Stimulated activated CD4-positive, alpha-beta T cell treated with anti-CD3 and anti-CD28 coated beads, Interleukin-2, amount 100 ng/mL, for 48 hours (primary cell): ENCODE measurements at regions not wholly inside any gene's neighbourhood (a gene's known extent, or its start where the extent isn't known, plus 50 kb on each side); places are given as distances from the start of the nearest gene placed in this dataset.
A peak's percentile ranks its signal among the peaks of the same experiment; 100 is the strongest.
"Not testable (repeated sequence)": the region's sequence is repeated elsewhere in the genome, so short reads cannot be mapped to it uniquely, and the experiment has no call there.

Experiments
- DNase-seq, 2 donors: peaks; one replicate each; pipeline ENCODE4 v3.0.0-alpha.2; 2020

DNA sequence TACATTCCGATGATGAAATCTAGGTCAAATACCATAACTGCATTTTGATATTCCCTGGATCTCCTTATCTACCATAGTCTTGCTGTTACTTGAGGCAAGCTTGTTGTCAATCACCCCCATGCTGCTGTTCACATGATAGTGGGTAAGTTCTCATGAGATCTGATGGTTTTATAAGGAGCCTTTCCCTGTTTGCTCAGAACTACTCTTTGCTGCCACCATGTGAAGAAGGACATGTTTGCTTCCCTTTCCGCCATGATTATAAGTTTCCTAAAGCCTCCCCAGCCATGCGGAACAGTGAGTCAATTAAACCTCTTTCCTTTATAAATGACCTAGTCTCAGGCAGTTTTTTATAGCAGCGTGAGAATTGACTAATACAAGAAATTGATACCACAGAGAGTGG is 432.0 kb downstream of the GLUD2 start:
- no peak for DNase-seq

DNA sequence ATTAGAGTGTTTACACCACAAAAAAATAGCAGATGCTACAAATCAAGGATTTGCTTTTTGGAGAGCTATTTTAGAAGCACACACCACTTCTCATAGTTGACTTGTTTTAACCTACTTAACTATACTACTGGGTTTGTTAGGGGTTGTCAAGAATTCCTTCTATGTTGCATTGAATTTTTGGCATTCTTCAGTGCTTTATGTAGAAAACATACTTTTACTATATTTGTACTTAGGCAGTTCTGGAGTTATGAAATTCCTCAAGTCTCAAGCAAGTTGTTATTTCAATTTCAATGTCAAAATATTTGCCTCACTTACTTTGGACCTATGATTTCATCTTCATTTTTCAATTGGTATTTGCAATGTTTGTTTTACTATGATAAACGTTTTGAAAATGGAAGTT is 449.6 kb downstream of the GLUD2 start:
- DNase-seq: no peak

DNA sequence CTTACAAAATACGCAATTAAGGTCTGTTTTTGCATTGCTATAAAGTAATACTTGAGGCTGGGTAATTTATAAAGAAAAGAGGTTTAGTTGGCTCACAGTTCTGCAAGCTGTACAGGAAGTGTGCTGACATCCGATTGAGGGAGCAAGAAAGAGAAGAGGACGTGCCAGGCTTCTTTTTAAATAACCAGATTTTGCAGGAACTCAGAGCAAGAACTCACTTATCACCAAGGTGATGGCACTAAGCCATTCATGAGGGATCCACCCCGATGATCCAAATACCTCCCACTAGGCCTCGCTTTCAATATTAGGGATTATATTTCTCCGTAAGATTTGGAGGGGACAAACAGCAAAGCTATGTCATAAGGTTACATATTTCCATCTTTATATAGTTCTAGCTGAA is 456.7 kb downstream of the GLUD2 start:
- no peak for DNase-seq

DNA sequence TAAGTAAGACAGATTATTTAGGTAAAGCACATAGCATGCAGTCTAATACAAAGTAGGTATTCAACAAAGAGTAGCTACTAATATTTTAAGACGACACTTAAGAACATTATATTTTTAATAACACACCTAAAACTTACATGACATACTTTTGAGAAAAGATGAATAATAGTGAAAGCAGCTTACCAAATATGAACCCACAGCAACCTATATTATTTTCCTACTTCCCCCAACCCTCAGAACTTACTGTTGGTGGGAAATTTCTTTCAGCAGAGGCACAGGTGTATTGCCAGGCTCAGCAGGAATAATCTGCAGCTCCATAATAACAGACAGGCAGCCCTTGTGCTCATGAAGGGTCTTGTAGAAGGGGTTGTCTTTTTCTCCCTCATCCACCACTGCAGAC is 498.9 kb downstream of the GLUD2 start:
- no peak for DNase-seq

DNA sequence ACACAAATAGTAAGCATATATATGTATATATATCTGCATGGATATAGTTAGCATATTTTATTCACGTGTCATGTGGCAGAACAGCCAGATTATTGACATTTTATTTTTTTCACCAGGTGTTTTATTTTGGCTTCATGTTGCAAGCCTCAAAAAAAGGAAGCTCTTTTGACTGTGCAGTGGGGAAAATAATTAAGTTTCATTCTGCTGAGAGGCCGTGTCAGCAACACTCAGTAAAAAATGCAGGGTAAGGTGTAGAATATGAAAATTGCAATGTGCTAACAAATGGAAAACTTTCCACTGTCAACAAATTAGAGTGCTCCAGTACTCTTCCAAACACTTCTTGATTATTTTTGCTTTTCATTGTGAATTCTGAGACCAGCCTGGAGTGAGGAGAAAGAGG is 511.5 kb downstream of the GLUD2 start:
- no peak for DNase-seq

DNA sequence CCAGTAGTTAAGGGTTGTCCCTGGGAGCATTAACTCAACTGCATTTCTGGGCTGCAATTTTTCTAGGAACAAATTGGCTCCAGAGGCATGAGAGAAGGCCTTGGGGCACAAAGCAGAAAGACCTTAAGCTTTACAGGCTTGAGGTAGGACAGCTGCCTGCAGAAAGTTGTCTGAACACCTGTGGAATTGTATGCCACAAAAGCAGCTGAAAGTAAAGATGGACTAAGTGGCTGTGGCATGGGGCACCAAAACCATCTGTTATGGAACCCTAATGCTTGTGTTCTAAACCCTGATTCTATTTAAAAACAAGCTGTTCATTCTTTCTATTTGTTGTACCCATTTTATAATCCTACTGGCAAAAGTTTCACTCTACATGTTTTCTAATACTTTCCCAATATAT is 515.2 kb downstream of the GLUD2 start:
- no peak for DNase-seq

DNA sequence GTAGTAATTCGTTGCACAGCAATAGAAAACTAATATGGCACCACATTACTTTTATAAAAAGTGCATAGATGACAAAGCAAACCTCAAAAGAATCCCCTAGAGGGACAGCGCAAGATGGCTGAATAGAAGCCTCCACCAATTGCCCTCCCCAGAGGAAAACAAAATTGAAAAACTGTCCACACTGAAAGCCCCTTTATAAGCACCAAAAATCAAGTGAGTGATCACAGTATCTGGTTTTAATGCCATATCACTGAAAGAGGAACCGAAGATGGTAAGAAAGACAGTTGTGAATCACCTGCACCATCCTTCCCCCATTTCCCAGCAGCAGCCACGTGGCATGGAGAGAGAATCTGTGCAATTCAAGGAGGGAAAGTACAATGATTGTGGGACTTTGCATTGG is 522.2 kb downstream of the GLUD2 start:
- DNase-seq: no peak

DNA sequence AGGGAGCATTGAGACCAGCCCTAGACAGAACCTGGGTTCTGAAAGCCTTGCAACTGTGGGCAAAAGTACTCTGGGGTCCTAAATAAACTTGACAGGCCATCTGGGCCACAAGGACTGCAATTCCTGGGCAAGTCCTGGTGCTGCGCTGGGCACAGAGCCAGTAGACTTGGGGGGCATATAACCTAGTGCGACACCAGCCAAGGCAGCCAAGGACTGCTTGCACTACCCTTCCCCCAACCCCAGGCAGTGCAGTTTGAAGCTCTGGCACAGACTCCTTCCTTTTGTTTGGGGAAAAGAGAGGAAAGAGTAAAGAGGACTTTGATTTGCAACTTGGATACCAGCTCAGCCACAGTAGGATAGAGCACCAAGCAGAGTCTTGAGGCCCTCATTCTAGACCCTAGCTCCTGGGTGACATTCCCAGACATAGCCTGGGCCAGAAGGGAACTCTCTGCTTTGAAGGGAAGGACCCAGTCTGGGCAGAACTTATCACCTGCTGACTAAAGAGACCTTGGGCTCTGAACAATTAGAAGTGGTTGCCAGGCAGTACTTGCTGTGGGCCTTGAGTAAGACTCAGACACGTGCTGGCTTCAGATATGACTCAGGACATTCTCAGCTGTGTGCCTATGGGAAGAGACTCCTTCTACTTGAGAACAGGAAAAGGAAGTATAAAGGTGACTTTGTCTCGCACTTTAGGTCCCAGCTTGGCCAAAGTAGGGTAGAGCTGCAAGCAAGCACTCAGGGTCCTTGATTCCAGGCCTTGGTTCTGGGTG is 522.8 kb downstream of the GLUD2 start:
- no peak for DNase-seq

DNA sequence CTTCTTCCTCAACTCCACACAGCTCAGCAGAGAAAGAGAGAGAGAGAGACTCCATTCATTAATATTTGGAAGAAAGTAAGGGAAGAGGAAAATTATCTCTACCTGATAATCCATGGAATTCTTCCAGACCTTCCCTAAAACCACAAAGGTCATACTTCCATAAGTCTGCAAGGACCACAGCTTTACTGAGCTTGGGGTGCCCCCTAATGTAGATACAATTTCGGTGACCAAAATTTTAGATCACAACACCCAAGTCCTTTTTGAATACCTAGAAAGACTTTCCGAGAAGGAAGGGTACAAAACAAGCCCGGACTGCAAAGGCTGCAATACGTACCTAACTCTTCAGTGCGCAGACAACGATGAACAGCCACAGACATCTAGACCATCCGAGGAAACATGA is 523.9 kb downstream of the GLUD2 start:
- DNase-seq: no peak

DNA sequence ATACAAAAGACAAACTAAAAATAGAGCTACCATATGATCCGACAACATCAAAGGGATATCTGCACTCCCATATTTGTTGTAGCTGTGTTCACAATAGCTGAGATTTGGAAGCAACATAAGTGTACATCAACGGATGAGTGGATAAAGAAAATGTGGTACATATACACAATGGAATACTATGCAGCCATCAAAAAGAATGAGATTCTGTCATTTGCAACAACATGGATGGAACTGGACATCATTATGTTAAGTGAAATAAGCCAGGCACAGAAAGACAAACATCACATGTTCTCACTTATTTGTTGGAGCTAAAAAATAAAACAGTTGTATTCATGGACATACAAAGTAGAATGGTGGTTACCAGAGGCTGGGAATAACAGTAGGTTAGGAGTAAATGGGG is 527.0 kb downstream of the GLUD2 start:
- DNase-seq: not testable (repeated sequence)

DNA sequence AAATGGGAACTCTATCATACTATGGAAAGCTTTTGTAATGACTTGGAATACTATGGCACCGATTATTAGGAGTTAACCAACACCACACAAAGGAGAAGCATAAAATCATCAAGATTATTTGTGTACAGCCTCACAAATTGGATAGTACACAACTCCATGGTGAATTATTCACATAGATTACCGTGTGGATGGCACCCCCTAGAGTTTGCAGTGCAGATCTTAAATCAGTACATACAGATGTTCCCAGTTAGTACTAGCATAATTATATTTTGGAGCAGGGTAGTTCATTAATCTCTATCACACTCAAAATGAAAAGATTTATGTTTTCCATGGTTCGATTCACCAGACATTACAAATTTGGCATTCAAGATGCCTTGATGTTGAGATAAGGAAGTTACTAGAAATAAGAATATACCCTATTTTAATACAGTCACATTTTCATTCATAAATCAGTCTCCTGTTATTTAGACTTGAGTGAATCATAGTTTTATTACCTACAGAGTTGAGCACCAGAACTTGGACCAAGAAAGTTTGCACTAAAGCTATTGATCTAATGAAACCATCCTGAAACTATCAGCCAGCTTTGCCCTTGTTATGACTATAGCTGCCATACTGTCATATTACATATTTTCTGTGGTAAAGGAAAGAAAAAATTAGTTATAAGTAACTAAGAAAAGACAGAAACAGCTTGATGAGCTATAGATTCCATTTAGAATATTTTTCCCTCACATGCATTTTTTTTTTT is 531.8 kb downstream of the GLUD2 start:
- peak in 1 of 2 donors; percentile 1 for DNase-seq

DNA sequence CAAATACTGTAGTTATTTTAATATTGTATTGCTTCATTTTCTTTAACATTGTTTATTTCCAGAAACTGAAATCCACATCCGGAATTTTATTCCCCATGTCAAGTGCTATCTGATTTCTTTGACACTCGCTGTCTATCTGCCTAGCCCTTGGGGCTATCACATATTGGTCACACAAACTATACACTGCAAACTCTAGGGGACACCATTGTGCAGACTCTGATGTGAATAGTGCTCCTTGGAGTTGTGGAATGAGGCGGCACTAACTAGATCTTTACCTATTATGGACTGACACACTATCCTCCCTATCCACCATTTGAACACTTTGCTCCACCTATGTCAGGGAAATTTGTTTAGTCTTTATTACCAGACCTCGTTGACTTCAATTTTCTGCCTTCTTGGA is 534.5 kb downstream of the GLUD2 start:
- DNase-seq: no peak

DNA sequence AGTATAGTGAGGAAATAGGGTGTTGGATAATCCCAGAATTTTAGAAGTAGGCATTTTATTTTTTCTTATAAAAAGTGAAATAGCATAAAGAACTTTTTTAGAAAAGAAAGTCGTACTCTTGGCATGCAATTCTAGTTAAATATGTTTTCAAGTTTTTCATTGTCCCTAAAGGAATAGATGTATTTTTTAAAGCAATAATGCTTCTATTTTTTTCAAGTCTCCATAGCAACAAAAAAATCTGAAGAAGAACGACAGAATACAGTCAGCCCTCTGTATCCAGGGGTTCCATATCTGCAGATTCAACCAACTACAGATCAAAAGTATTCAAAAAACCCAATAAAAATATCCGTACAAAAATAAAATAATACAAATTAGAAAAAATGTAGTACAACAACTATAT is 538.2 kb downstream of the GLUD2 start:
- no peak for DNase-seq

DNA sequence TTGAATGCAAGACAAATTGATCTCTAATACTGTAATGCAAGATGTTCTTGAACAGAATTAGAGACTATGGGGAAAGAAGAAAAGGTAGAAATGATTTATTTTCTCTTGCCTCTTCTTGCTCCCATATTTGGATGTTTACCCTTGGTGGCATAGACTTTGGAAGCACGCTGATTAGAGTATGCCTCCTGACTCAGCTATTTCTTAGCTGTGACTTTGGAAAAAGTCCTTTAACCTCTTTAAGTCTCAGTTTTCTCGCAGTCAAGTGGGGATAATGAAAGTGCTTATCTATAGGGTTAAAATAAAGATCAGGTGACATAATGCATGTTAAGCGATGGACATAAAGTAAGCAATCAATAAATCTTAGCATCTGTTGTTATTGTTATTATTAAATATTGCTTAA is 545.5 kb downstream of the GLUD2 start:
- no peak for DNase-seq

DNA sequence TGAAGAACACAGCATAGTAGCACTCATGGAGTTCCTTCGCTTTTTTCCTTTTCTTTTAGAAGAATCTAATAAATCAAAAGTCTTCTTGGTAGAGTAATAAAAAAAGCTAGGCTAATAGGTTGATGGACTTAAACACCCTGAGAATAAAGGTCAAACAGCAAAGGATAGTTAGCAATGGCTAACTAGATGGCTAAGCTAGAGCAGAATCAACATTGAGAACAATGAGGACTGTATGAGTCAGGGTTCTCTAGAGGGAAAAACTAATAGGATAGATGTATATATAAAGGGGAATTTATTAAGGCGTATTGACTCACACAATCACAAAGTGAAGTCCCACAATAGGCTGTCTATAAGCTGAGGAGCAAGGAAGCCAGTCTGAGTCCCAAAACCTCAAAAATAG is 550.9 kb downstream of the GLUD2 start:
- DNase-seq: no peak

DNA sequence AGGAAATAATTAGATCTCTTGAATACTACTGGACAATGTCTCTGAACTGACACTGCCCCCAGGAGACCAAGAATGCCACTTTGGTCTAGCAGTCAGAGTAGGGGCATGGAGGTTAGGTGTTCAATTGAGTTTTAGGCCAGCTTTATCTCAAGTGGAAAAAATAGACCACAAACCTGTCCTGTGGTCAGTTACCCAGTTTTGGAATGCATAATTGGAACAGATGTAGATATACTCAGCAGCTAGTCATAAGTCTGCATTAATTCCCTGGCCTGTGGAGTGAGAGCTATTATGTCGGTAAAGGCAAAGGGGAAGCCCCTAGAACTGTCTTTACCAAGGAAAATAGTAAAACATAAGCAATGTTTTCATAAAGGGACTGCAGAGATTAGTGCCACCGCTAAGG is 587.7 kb downstream of the GLUD2 start:
- DNase-seq: no peak

DNA sequence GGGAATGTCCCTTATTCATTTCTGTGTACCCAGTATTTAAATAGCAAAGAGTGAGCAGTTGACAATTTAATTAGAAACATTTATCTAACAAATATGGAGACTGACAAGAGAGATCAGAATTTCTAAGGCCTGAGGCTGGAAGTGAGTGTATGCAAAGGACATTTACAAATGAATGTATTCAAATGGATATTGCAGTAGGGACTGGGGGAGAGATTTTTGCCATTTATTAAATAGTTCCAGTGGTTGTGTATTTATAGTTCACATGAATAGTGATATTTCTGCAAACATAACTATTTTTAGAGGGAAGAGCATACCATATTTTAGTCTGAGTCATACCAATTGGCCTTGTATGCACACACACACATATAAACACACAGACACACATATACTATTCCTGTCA is 592.4 kb downstream of the GLUD2 start:
- DNase-seq: no peak

DNA sequence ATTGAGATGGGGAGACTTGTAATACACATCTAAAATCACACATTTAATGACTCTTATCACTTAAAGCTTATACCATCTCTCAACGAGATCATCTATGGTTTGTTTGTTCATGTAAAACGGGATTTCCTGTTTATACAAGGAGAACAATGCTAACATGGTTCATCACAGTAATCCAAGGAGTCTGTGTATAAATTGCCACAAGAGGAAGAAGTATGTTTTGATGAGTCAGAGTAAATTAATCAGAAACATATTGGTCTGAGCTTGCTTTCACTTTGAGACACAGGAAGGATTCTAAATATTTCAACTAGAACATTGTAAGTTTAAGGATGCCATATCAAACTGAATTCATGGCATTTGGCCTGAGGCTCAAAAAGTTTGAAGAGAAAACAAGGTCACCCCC is 594.1 kb downstream of the GLUD2 start:
- no peak for DNase-seq

DNA sequence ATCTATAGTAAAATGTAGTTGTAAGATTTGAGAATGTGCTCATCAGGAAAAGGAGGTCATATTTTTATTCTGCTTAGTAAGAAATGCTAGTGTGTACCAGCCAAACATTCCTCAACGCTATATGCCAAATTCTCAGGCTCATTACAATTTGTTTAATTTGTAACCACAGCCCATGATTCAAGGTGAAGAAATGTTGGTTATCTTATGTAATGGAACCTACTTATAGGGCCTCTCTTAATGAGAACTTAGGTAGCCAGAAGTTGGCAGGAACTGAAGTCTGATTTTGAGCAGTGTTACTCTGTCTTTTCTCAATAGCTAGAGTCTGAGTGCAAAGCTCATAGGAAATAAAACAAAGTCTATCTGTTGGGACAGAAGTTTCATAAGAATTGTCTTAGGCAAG is 595.0 kb downstream of the GLUD2 start:
- no peak for DNase-seq

DNA sequence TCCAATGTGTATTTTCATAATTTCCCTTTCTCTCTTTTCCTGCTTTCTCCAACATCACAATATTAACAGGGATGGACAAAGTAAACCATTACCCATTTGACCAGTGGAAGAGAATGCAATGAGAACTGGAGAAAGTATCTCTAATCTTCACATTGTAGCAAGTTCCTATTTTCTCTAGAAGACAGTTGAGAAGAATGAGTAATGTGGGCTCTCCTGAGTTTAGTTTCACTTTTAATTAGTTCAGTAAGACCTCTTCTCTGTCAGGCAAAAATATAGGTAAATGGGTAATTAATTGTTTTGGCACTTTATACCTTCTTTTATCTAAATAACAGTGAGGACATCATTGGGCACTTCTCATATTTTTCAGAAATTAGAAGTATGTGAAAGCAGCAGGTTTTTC is 602.0 kb downstream of the GLUD2 start:
- DNase-seq: no peak

DNA sequence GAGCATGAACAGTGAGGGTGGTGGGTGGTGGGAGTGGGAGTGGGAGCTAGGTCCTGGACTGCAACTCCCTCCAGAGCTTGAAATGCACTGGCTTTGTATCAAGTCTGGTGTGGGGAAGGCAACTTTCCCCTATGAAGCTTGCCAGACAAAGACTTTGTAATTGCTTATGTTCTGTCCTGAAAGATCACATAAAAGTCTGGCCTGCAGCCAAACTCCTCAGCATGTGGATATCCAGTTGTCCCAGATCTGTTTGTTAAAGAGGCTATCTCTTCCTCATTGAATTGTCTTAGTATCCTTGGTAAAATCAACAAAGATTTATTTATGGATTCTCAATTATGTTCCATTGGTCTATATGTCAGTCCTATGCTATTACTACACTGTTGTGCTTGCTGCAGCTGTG is 607.9 kb downstream of the GLUD2 start:
- no peak for DNase-seq

DNA sequence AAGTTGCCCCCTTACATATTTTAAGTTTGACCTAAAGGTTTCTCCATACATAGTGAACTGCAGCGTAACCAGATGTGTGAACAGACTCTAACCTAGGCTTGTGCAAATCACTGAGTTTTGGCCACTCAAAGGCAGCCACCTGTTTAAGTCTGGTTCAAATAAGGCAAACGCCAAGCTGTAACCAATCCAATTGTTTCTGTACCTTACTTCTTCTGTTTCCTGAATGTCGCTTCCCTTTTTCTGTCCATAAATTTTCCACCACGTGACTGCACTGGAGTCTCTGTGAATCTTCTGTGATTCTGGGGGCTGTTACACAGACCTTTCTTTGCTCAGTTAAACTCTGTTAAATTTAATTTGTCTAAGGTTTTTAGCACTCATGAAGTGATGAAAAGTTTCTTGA is 618.8 kb downstream of the GLUD2 start:
- DNase-seq: no peak

DNA sequence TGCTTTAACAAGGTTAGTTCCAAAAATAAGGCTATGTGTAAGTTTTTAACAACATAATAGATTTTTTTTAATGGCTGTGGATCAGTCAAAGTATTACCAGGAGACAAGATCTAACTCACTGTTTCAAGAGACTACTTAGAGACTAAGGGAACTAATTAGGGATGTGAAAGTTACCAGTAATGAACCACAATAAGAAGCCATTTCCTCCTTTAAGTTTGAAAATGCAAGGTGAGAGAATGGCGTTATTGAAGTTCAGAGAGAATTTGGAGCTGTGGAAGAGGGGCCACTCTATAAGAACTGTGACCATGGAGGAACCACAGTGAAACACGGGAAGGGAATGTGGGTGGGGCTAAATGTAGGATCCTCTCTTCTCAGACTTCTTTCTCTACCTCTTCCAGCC is 624.2 kb downstream of the GLUD2 start:
- no peak for DNase-seq

DNA sequence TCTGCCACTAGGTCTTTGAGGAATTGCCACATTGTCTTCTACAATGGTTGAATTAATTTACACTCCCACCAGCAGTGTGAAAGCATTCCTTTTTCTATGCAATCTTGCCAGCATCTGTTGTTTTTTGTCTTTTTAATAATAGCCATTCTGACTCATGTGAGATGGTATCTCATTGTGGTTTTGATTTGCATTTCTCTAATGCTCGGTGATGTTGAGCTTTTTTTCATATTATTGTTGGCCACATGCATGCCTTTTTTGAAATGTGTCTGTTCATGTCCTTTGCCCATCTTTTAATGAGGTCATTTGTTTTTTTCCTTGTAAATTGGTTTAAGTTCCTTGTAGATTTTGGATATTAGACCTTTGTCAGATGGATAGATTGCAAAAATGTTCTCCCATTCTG is 661.8 kb downstream of the GLUD2 start:
- DNase-seq: not testable (repeated sequence)

DNA sequence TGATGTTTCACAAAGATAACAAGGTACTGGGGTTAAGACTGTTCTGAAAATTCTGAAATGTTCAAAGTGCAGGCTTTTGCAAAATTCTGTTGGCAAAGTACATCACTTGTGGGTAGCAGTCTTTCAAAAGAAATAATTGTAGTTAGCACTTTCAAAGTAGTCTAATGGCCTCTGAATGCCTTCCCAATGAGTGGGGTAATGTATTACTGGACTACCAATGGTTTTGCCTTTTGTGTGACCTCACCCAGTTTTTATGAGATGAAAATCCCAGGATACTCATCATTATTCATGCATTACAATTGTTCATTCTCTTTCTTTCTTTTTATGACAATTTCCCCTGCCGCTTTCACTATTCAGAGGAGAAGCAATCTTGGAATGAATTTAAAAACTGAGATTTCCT is 686.1 kb downstream of the GLUD2 start:
- no peak for DNase-seq
